Upper lobe of left lung (tissue), 6 donors: ENCODE measurements at regions not wholly inside any gene's neighbourhood (a gene's known extent, or its start where the extent isn't known, plus 50 kb on each side); places are given as distances from the start of the nearest gene placed in this dataset.

Experiments used
- ATAC-seq, 2 donors: fragments of 200-7000 bp; cut with Tn5 transposase; one replicate each; pipeline ENCODE4 v1.9.1; 2022; ENCODE audit warnings: mild to moderate bottlenecking in 2 of 2, moderate library complexity in 2 of 2; ENCODE audit not compliant: low FRiP score in 2 of 2
- DNase-seq, 2 donors: peaks; one replicate each; pipeline ENCODE4 v3.0.0-alpha.2; 2019 to 2020
- H3K27ac ChIP-seq, 4 donors: fragments of 200-600 bp; sonication (generic); one replicate each; pipeline ENCODE4 v1.5.1; 2016 to 2019
- H3K27me3 ChIP-seq, 4 donors: fragments of 200-600 bp; sonication (generic); one replicate each; pipeline ENCODE4 v1.5.1; 2017 to 2019
- H3K36me3 ChIP-seq, 4 donors: fragments of 200-600 bp; sonication (generic); one replicate each; pipeline ENCODE4 v1.5.1; 2016 to 2019
- H3K4me1 ChIP-seq, 4 donors: fragments of 200-600 bp; sonication (generic); one replicate each; pipeline ENCODE4 v1.5.1; 2018 to 2019
- H3K4me3 ChIP-seq, 4 donors: fragments of 200-600 bp; sonication (generic); one replicate each; pipeline ENCODE4 v1.5.1; 2017 to 2019; ENCODE audit warnings: mild to moderate bottlenecking in 2 of 4, moderate library complexity in 1 of 4
- H3K9me3 ChIP-seq, 4 donors: fragments of 200-600 bp; sonication (generic); one replicate each; pipeline ENCODE4 v1.5.1; 2018 to 2019
- EP300 ChIP-seq, 4 donors: sonication (generic); formaldehyde crosslinking; IDR thresholded peaks; one replicate each; pipeline ENCODE4 v1.5.1; 2017; ENCODE audit warnings: antibody characterized with exemption in 4 of 4, control low read depth in 2 of 4
- POLR2A ChIP-seq, 4 donors: fragments of 450-650 bp; IDR thresholded peaks; one replicate each; pipeline ENCODE4 v1.5.1; 2016 to 2017; ENCODE audit warnings: antibody characterized with exemption in 4 of 4, mild to moderate bottlenecking in 2 of 4
- POLR2AphosphoS5 ChIP-seq, 2 donors: sonication (generic); formaldehyde crosslinking; IDR thresholded peaks; one replicate each; pipeline ENCODE4 v1.5.1; 2017; ENCODE audit warnings: antibody characterized with exemption in 2 of 2
- WGBS, 2 donors: methylation state at CpG; one replicate each; pipeline ENCODE4 v1.1.5; 2017 to 2018; 5-methylcytosine and 5-hydroxymethylcytosine counted together
- TF ChIP-seq, protein P1 (sequence below), 6 experiments: fragments of 450-650 bp in 4 of 6; fragments of 200-600 bp in 2 of 6; sonication (generic) in 2 of 6; IDR thresholded peaks; one replicate each; pipeline ENCODE4 v1.5.1; 2016 to 2019; ENCODE audit warnings: antibody characterized with exemption in 6 of 6
- donor health status: DM: no; HTN: no; CAD: no; lungs with moderate emphysema.
- donor health status: DM: no; HTN: yes; CAD: no; lungs with severe emphysema.

DNA sequence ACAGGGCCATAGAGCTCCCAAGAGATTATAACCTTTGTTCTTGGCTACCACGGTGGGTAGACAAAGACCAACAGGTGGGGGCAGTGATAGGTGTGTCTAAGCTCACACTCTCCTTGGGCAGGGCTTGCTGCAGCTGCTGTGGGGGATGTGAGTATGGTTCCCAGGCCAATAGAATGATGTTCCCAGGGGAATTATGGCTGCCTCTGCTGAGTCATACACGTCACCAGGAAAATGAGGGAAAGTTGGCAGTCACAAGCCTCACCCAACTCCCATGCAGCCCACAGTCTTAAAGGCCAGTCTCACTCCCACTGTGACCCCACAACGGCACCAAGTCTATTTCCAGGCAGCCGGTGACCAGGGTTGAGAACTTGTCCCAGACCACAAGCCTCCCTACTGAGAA lies 453.4 kb upstream of the PODXL start:
- no peak for DNase-seq
- H3K4me3 ChIP-seq: no peak overlapping the region
- H3K36me3 ChIP-seq: no peaks in the 10 kb centered on the region
- no peak overlapping the region for H3K27ac ChIP-seq
- TF ChIP-seq POLR2AphosphoS5 (IDR thresholded peaks at IDR 0.05): no peak
- TF ChIP-seq EP300 (IDR thresholded peaks at IDR 0.05): no peak
- TF ChIP-seq, protein P1, sequence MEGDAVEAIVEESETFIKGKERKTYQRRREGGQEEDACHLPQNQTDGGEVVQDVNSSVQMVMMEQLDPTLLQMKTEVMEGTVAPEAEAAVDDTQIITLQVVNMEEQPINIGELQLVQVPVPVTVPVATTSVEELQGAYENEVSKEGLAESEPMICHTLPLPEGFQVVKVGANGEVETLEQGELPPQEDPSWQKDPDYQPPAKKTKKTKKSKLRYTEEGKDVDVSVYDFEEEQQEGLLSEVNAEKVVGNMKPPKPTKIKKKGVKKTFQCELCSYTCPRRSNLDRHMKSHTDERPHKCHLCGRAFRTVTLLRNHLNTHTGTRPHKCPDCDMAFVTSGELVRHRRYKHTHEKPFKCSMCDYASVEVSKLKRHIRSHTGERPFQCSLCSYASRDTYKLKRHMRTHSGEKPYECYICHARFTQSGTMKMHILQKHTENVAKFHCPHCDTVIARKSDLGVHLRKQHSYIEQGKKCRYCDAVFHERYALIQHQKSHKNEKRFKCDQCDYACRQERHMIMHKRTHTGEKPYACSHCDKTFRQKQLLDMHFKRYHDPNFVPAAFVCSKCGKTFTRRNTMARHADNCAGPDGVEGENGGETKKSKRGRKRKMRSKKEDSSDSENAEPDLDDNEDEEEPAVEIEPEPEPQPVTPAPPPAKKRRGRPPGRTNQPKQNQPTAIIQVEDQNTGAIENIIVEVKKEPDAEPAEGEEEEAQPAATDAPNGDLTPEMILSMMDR (IDR thresholded peaks at IDR 0.05): no peak
- TF ChIP-seq POLR2A (IDR thresholded peaks at IDR 0.05): no peak
- no peak for ATAC-seq
- 83 to 90% methylated on average over 2 to 4 of the region's 4 CpGs for WGBS, 2 donors
- no peaks in the 10 kb centered on the region for H3K4me1 ChIP-seq
- peaks cover 0 to 2% (median 0%) of the 10 kb centered on the region in 4 donors for H3K9me3 ChIP-seq
- no peaks in the 10 kb centered on the region for H3K27me3 ChIP-seq

DNA sequence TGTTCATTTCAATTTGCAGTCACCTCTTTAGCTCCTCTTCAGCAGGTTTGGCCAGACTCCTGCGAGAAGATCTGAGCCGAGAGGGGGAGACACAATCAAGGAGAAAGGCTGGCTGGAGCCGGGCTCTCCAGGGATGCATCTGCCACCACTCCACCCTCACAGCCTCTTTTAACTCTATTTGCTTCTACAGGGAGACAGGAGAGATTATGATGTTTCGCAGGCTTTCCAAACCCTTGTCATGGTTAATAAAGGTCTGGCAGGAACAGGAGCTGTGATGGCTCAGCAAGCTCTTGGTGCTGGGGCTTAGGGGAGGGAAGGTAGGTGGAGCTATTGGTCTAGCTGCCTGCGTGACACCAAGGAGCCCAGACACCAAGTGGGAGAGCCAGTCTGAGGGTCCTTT lies 448.1 kb upstream of the PODXL start:
- no peaks in the 10 kb centered on the region for H3K27me3 ChIP-seq
- no peak for TF ChIP-seq EP300 (IDR thresholded peaks at IDR 0.05)
- TF ChIP-seq POLR2AphosphoS5 (IDR thresholded peaks at IDR 0.05): no peak
- TF ChIP-seq POLR2A (IDR thresholded peaks at IDR 0.05): no peak
- TF ChIP-seq, protein P1 (IDR thresholded peaks at IDR 0.05): no peak
- ATAC-seq: no peak
- H3K9me3 ChIP-seq: no peaks in the 10 kb centered on the region
- no peaks in the 10 kb centered on the region for H3K36me3 ChIP-seq
- no peak overlapping the region for H3K4me3 ChIP-seq
- H3K27ac ChIP-seq: no peak overlapping the region
- no peaks in the 10 kb centered on the region for H3K4me1 ChIP-seq
- WGBS, 2 donors: 54 to 59% methylated on average over 5 of the region's 5 CpGs
- no peak for DNase-seq

DNA sequence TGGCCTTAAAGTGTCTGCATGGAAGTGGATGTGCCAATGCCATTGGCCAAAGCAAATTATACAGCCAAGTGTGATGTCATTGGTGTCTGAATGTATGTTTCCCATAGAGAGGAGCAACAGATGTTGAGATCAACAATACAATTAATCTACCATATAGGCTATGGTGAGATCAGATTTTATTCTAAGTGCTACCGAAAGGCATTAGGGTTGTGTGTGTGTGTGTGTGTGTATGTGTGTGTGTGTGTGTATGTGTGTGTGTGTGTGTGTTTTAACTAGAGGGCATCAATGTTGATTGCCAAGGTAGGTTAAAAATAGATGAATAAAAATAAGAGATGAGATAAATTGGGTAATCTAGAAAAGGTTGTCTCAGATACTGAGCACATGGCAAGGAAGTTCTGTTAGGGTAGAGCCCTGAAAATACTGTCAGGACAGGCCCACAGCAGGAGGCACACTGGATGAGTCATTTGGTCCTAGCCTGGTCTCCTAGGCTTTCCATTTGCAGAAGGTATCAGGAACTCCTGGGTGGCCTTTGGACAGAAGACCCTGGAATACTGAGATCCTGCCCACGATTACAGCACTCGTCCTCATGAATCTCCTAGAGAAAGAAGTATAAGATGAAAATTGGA lies 446.0 kb upstream of the PODXL start:
- 73 to 90% methylated on average over 3 of the region's 3 CpGs for WGBS, 2 donors
- Histone ChIP-seq H3K4me1 (no peaks in the 10 kb centered on the region), H3K9me3 (no peaks in the 10 kb centered on the region), H3K36me3 (no peaks in the 10 kb centered on the region), H3K4me3 (no peak overlapping the region), H3K27me3 (no peaks in the 10 kb centered on the region), H3K27ac (no peak overlapping the region)
- no peak for ATAC-seq
- TF ChIP-seq EP300 (IDR thresholded peaks at IDR 0.05): no peak
- TF ChIP-seq, protein P1 (IDR thresholded peaks at IDR 0.05): no peak
- no peak for DNase-seq

DNA sequence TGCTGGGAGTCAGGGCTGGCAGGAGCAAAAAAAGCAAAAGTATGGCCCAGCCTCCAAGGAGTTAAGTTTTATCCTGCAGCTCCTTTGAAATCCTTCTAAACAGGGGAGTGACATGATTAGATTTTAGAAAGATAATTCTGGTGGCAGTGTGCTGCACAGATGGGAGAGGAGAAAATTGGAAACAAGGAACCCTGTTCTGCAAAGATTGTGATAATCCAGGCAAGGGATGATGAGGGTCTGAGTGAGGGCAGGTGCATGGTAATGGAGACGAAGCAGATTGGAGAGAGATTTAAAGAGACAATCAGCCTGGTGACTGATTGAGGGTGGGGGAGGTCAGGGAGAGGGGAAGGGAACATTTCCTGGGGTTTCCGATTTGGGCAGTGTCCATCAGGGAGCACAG lies 444.7 kb upstream of the PODXL start:
- Histone ChIP-seq H3K36me3 (no peaks in the 10 kb centered on the region), H3K4me1 (no peaks in the 10 kb centered on the region), H3K27ac (no peak overlapping the region), H3K4me3 (no peak overlapping the region), H3K27me3 (no peaks in the 10 kb centered on the region), H3K9me3 (no peaks in the 10 kb centered on the region)
- TF ChIP-seq POLR2AphosphoS5 (IDR thresholded peaks at IDR 0.05): no peak
- no peak for TF ChIP-seq POLR2A (IDR thresholded peaks at IDR 0.05)
- TF ChIP-seq, protein P1 (IDR thresholded peaks at IDR 0.05): no peak
- TF ChIP-seq EP300 (IDR thresholded peaks at IDR 0.05): no peak
- ATAC-seq: no peak
- 30% methylated on average over 2 of the region's 2 CpGs for WGBS, 2 donors
- no peak for DNase-seq

DNA sequence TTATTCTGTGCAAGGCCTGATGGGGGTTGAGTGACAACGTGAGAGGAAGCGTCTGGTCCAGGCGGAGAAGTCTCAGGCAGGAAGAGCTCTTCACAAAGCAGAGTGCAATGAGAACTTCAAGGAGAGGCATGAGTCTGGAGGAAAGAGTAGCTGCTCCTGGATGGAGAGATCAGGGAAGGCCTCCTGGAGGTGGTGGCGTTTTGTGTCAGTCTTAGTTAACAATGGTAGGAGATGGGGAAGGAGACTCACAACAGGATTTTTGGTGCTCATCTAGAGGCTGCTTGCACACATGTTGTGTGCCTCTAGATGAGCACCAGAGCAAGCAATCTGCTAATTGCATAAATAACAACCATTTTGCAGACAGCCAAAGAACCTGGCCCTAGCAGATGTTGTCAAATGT lies 442.8 kb upstream of the PODXL start:
- H3K4me3 ChIP-seq: no peak overlapping the region
- 71 to 82% methylated on average over 4 of the region's 4 CpGs for WGBS, 2 donors
- no peak for DNase-seq
- no peaks in the 10 kb centered on the region for H3K4me1 ChIP-seq
- no peaks in the 10 kb centered on the region for H3K36me3 ChIP-seq
- no peak for TF ChIP-seq POLR2A (IDR thresholded peaks at IDR 0.05)
- TF ChIP-seq POLR2AphosphoS5 (IDR thresholded peaks at IDR 0.05): no peak
- TF ChIP-seq, protein P1 (IDR thresholded peaks at IDR 0.05): no peak
- no peak for TF ChIP-seq EP300 (IDR thresholded peaks at IDR 0.05)
- H3K27ac ChIP-seq: no peak overlapping the region
- no peaks in the 10 kb centered on the region for H3K27me3 ChIP-seq
- no peaks in the 10 kb centered on the region for H3K9me3 ChIP-seq
- no peak for ATAC-seq
